IPS DF 6.9 (cell line): ENCODE measurements at regions not wholly inside any gene's neighbourhood (a gene's known extent, or its start where the extent isn't known, plus 50 kb on each side); places are given as distances from the start of the nearest gene placed in this dataset.

Experiments
- DNase-seq: peaks from one replicate; pipeline ENCODE4 v3.0.0-alpha.2; 2013; ENCODE audit warnings: low read depth, low spot score
- H3K27ac ChIP-seq: one replicate; pipeline ENCODE4 v1.5.1; 2013; ENCODE audit warnings: low read length, control low read depth
- H3K27me3 ChIP-seq: 2 replicates; pipeline ENCODE4 v1.6.1; 2013; ENCODE audit warnings: mild to moderate bottlenecking, low read length; ENCODE audit not compliant: control insufficient read depth, insufficient read depth
- H3K36me3 ChIP-seq: 2 replicates; pipeline ENCODE4 v1.6.1; 2013; ENCODE audit warnings: low read length; ENCODE audit not compliant: control insufficient read depth, insufficient read depth
- H3K4me1 ChIP-seq: 2 replicates; pipeline ENCODE4 v1.6.1; 2013; ENCODE audit warnings: low read length; ENCODE audit not compliant: control insufficient read depth, insufficient read depth
- H3K4me3 ChIP-seq: 2 replicates; pipeline ENCODE4 v1.5.1; 2013; ENCODE audit warnings: mild to moderate bottlenecking, low read length
- H3K9me3 ChIP-seq: 2 replicates; pipeline ENCODE4 v1.6.1; 2013; ENCODE audit warnings: low read length, inconsistent platforms; ENCODE audit not compliant: control insufficient read depth, insufficient read depth
- WGBS: extraction: QIAGEN DNeasy Blood & Tissue Kit; methylation state at CpG from one replicate; pipeline ENCODE4 v1.1.7; 2013; ENCODE audit warnings: mixed read lengths, missing lambda C conversion rate; ENCODE audit not compliant: insufficient read length, insufficient coverage; 5-methylcytosine and 5-hydroxymethylcytosine counted together

- Histone ChIP-seq H3K4me1 (peaks cover 2% of the 10 kb centered on the region; the same call in 1 of the 2 replicates), H3K36me3 (no peaks in the 10 kb centered on the region), H3K27me3 (no peaks in the 10 kb centered on the region), H3K9me3 (no peaks in the 10 kb centered on the region), H3K4me3 (no peak overlapping the region), H3K27ac (no peak overlapping the region)
- WGBS = no CpG with 5 or more reads among the region's 10 CpGs
- DNase-seq = no peak
These were observed 85.6 kb downstream of the C5orf15 start for GRCh38 chr5:133882846-133883245.

GRCh38 chr5:133882389-133882695 is 86.1 kb downstream of the C5orf15 start:
- H3K36me3 ChIP-seq = no peaks in the 10 kb centered on the region
- peaks cover 2% of the 10 kb centered on the region; the same call in 1 of the 2 replicates for H3K4me1 ChIP-seq
- H3K4me3 ChIP-seq = no peak overlapping the region
- no CpG with 5 or more reads among the region's 6 CpGs for WGBS
- H3K27ac ChIP-seq = no peak overlapping the region
- H3K27me3 ChIP-seq = no peaks in the 10 kb centered on the region
- no peaks in the 10 kb centered on the region for H3K9me3 ChIP-seq
- no peak for DNase-seq

- WGBS = no CpG with 5 or more reads among the region's 15 CpGs
- H3K4me1 ChIP-seq = peaks cover 2% of the 10 kb centered on the region; the same call in 1 of the 2 replicates
- no peak overlapping the region for H3K4me3 ChIP-seq
- H3K27ac ChIP-seq = no peak overlapping the region
- H3K9me3 ChIP-seq = no peaks in the 10 kb centered on the region
- no peaks in the 10 kb centered on the region for H3K27me3 ChIP-seq
- no peak for DNase-seq
- no peaks in the 10 kb centered on the region for H3K36me3 ChIP-seq
These were observed 86.6 kb downstream of the C5orf15 start for GRCh38 chr5:133881576-133882388.

- WGBS = no CpG with 5 or more reads among the region's 2 CpGs
- Histone ChIP-seq H3K27ac (no peak overlapping the region), H3K36me3 (no peaks in the 10 kb centered on the region), H3K4me1 (peaks cover 3% of the 10 kb centered on the region), H3K9me3 (no peaks in the 10 kb centered on the region), H3K27me3 (no peaks in the 10 kb centered on the region), H3K4me3 (no peak overlapping the region)
- no peak for DNase-seq
These were observed 90.2 kb downstream of the C5orf15 start for GRCh38 chr5:133878236-133878555.

- Histone ChIP-seq H3K36me3 (no peaks in the 10 kb centered on the region), H3K27ac (no peak overlapping the region), H3K4me3 (no peak overlapping the region), H3K9me3 (no peaks in the 10 kb centered on the region), H3K27me3 (no peaks in the 10 kb centered on the region), H3K4me1 (peaks cover 3% of the 10 kb centered on the region)
- no CpG with 5 or more reads among the region's 10 CpGs for WGBS
- DNase-seq = no peak
These were observed 90.8 kb downstream of the C5orf15 start for GRCh38 chr5:133877351-133878235.

- no CpG with 5 or more reads among the region's 3 CpGs for WGBS
- Histone ChIP-seq H3K9me3 (no peaks in the 10 kb centered on the region), H3K27me3 (no peaks in the 10 kb centered on the region), H3K4me3 (no peak overlapping the region), H3K27ac (no peak overlapping the region), H3K4me1 (peaks cover 3% of the 10 kb centered on the region), H3K36me3 (no peaks in the 10 kb centered on the region)
- no peak for DNase-seq
These were observed 92.2 kb downstream of the C5orf15 start for GRCh38 chr5:133876266-133876665.

- Histone ChIP-seq H3K4me1 (peaks cover 2% of the 10 kb centered on the region; the same call in 1 of the 2 replicates), H3K4me3 (no peak overlapping the region), H3K27me3 (no peaks in the 10 kb centered on the region), H3K36me3 (no peaks in the 10 kb centered on the region), H3K9me3 (no peaks in the 10 kb centered on the region), H3K27ac (no peak overlapping the region)
- DNase-seq = no peak
- WGBS = no CpG with 5 or more reads among the region's 1 CpG
These were observed 93.2 kb downstream of the C5orf15 start for GRCh38 chr5:133875179-133875578.

GRCh38 chr5:133873449-133873848 is 95.0 kb downstream of the C5orf15 start:
- Histone ChIP-seq H3K36me3 (no peaks in the 10 kb centered on the region), H3K4me1 (peaks cover 2% of the 10 kb centered on the region; the same call in 1 of the 2 replicates), H3K9me3 (no peaks in the 10 kb centered on the region), H3K27me3 (no peaks in the 10 kb centered on the region), H3K27ac (no peak overlapping the region), H3K4me3 (no peak overlapping the region)
- WGBS = no CpG with 5 or more reads among the region's 2 CpGs
- no peak for DNase-seq

- Histone ChIP-seq H3K36me3 (no peaks in the 10 kb centered on the region), H3K9me3 (no peaks in the 10 kb centered on the region), H3K4me1 (no peaks in the 10 kb centered on the region), H3K4me3 (no peak overlapping the region), H3K27ac (no peak overlapping the region), H3K27me3 (no peaks in the 10 kb centered on the region)
- no peak for DNase-seq
These were observed 97.8 kb downstream of the C5orf15 start for GRCh38 chr5:133870661-133871060.

GRCh38 chr5:133869519-133870335 is 98.7 kb downstream of the C5orf15 start:
- Histone ChIP-seq H3K9me3 (no peaks in the 10 kb centered on the region), H3K27ac (no peak overlapping the region), H3K4me1 (no peaks in the 10 kb centered on the region), H3K36me3 (no peaks in the 10 kb centered on the region), H3K27me3 (no peaks in the 10 kb centered on the region), H3K4me3 (no peak overlapping the region)
- WGBS = no CpG with 5 or more reads among the region's 13 CpGs
- no peak for DNase-seq
